GM21367 (cell line): ENCODE measurements at regions not wholly inside any gene's neighbourhood (a gene's known extent, or its start where the extent isn't known, plus 50 kb on each side); places are given as distances from the start of the nearest gene placed in this dataset.

Experiments
- ATAC-seq: cut with Tn5 transposase; IDR thresholded peaks from one replicate; pipeline ENCODE4 v1.9.1; 2021; ENCODE audit not compliant: unreplicated experiment

DNA sequence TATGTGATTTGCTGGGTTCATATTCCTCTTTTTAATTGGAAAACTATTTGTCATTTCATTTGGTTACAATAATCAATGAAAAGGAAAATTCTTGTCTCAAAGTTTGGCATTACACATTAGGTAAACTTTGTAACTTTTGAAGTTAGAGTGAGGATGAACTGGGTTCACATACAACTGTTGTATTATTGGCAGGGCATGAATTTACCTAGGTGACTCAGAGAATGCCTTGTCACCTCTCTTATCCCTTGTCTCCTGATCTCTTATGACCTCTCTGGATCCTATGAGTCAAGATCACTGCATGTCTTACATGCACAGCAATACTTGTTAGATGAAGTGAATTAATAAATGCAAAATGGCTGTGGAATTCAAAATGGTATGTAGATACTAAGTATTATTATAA, 563.4 kb upstream of the GCFC2 start:
- ATAC-seq: no peak

DNA sequence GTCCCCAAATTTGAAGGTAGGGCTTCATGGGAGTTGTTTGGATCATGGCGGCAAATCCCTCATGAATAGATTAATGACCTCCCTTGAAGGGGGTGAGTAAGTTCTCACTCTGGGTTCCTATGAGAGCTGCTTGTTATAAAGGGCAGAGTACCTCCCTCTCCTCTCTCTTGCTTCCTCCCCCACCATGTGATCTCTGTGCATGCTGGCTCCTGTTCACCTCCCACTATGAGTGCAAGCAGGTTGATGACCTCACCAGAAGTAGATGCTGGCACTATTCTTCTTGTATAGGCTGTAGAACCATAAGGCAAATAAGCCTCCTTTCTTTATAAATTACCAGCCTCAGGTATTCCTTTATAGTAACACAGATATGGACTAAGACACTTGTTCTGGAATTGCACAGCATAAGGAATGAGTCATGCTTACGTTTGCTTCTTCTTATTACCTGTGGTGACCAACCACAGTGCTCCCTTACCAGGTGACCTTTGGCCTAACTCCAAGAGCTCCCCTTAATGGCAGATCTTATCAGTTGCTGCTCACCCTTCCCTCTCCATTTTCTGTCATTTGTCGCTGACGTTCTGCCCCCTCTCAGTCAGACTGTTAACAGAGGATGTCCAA, 559.5 kb upstream of the GCFC2 start:
- ATAC-seq: no peak

DNA sequence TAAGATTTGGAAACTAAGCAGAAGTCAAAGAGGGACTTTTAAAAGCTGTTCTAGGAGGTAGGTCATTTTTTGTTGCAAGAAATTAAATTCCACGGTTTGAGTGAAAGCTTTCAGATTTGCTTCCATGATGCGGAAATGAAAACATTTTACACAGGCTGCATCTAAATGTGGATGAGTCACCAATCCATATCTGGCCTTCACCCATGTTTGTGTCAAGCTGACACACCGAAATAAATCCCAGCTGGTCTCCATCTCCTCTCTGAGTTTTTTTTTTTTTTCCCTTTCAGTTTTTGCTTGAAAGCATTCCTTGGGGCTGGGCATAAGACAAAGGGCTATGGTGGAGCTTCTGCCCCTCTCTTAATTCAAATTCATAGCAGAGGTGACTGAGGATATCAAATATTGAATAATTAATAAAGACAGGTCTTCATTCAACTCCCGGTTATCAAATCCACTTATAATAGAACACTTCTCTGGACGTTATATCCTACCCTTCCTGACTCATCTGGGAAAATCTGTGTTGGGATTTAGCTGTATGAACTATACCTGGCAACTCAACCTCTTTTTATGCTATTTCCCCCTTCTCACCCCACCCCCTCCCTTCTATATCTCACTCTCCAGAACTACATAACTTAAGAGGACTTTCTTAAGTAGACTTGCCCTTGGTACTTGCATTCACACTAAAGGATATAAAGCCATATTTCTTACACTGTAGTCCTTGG, 558.3 kb upstream of the GCFC2 start:
- ATAC-seq: no peak

DNA sequence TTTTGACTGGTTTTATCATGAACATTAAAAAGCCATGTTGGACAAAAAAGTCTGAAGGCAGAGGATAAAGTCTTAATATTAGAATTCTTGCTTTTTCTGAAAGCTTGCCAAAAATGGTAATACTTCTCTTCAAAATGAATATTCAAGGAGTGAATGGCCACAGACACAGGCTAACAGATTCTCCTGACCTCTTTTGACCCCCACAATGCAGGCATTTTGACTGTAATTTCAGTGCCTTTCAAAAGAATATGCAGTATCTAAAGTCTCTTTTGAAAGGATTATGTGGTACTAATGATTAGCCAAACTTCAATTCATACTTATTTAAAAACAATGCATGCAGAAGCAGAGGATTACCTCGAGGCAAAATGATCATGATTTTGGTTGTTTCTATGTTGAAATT, 557.8 kb upstream of the GCFC2 start:
- ATAC-seq: no peak

DNA sequence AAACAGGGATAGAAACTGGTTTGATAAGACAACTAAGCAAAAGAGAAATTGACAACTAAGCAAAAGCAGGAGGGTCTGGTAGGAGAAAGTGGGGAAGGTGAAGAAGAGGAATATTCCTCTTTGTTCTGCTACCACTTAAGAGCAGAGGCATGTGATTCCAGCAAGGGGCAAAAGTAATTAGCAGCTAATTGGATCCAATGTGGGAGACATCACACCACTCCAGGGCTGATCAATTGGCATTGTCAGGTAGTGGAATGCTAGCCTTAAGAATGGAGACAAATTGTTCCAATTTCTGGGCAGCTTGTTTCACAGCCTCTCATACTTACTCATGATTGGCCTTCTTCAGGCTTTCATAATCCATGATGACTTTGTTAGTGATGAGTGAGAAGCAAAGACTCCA, 547.1 kb upstream of the GCFC2 start:
- no peak for ATAC-seq

DNA sequence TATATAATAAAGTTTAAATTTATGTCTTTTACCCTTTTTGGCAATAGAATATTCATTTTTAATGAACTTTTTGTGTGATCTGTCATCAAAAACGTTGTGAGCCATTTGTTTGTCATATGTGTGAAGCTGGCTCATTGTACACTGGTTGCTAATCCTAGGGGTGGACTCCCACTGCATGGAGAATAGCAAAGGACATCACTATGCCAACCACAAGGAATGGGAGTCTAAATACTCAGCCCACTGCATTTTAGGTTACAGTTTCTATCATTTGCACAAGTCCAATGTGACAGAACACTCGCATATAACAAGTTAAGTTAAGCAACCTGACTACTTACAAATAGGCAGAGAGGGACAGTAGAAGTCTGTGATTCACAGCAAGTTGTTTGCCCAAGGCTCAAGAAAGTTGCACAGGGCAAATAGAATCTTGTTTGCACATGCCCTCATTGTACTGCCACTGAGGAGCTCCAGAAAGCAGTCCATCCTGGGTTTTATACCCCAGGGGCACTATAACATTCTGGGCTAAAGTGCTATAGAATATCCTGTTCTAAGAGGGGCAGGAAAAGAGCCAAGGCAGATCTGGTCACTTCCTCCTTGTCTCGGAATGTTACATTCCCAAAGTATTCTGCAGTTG, 545.9 kb upstream of the GCFC2 start:
- ATAC-seq: no peak

DNA sequence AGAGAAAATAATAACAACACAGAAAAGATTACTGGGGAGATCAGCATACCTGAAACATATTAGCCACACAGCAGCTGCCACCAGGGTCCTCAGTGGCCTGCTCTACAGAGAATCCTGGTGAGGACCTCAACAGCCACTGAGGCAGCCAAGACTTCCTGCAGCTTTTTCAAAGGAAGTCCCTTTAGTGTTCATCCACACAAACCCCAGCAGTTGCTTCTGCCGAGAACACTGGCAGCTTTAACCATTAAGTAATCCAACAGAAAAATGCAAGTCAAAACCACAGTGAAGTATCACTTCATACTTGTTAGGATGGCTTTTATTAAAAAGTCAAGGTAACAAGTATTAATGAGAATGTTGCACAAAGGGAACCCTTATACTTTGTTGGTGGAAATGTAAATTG, 542.0 kb upstream of the GCFC2 start:
- ATAC-seq: no peak

DNA sequence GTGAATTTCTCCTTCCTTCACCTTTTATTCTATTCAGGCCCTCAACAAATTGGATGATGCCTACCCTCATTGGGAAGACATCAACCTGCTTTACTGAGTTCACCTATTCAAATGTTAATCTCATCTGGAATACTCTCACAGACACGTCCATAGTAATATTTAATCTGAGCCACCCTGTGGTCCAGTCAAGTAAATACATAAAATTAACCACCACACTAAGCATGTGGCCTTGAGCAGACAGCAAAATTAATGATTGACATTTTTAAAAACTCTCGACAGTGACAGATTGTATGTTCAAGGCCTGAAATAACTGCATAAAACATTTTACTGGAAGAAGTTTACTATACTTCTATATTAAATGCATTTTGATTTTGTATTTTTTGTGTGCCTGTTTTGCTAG, 540.6 kb upstream of the GCFC2 start:
- no peak for ATAC-seq

DNA sequence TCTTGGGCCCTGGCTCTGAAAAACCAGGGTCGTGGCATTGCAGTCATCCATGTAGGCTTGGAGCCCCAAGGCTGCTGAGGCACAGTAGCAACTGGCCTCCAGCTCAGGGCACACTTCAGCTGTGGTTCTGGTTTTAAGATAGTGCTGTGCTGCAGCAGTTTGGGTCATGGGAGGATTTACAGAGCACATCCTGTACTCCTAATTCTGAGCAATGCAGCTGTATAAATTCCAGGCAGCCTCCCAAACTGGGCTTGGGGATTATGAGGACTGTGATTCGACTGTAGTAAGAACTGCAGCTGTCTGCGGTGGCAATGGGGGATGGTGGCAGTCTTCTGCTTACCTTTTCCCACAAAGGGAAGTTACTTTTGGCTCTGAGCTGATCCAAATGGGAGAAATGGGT, 536.3 kb upstream of the GCFC2 start:
- no peak for ATAC-seq

DNA sequence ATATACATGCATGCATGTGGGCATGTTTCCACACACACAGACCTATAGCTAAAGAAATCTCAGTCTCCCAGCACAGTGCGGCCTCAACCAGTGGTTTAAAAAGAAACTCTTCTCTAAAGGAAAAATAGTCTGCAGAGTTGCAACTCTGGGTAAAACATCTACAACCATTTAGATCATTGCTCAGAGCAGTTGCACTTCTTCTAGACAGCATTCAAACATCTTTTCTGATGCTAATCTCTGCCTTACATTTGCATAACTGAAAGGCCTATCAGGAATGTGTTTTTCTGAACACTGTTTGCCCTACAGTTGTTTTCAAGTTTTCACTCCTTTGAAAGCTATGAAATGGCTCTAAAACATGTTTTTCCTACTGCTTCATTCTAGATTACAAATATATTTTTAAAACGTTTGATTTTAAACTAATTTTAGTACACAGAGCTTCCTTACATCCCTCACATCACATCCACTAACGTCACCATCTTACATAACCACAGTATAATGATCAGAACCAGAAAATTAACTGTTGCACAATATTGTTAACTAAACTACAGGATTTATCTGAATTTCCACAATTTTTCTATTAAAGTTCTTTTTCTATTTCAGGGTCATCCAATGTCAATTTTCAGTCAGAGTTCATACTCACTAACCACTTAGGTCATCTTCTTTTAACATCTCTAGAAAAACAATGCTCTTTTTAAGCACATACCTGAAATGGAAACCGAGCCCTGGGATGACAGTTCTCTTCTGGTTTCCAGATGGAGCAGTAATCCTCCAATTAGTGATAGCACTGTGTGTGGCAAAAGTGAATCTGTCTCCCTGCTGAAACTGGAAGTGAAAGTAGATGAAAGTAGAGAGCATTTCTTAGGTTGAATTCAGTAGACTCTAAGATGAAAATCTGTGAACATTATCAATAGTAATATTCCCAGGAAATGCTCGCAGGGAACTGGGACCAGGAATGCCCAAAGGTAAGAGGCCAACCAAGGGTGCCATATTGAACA, 501.6 kb upstream of the GCFC2 start:
- ATAC-seq: no peak

DNA sequence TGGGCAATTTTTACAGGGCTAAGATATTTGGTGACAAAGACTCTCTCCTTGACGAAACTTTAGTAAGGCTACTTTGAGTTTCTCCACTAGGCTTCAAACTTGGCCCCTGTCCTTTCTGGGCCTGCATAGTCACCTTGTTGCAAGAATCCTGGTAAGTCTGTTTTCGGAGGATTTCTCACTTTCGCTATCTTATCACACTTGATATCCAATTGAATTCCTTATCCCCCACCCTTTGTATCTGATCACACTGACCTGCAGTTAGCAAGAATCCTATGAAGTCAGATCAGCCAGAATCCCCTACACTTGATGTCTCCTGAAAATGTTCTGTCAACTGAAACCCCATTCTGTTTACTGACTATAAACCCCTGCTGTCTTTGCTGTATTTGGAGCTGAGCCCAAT, 499.8 kb upstream of the GCFC2 start:
- no peak for ATAC-seq

DNA sequence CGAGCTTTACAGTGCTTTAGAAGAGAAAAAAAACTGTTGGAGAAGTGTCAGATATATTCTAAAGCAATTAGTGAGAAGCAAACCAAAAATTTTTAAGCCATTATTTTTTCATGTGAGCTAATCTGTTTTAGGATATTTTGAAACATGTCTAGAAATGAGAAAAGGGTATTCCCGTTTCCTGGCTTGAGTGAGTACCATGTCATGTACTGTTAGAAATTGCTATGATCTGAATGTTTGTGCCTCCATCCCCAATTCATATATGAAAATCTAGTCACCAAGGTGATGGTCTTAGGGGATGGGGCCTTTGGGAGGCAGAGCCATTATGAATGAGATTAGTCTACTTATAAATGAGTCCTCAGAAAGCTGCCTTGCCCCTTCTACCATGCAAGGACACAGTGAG, 493.3 kb upstream of the GCFC2 start:
- ATAC-seq: no peak

DNA sequence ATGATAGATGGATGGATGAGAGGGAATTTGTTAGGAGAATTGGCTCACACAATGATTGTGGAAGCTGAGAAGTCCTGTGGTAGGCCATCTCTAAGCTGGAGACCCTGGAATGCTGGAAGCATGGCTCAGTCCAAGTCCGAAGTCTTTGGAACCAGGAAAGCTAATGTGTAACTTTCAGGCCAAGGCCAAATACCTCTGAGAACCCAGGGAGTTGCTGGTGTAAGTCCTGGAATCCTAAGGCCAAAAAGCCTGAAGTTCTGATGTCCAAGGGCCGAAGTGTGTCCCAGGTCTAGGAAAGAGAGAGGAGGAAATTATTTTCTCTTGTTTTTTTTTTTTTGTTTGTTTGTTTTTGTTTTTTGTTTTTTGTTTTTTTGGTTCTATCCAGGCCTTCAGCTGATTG, 492.2 kb upstream of the GCFC2 start:
- ATAC-seq: no peak

DNA sequence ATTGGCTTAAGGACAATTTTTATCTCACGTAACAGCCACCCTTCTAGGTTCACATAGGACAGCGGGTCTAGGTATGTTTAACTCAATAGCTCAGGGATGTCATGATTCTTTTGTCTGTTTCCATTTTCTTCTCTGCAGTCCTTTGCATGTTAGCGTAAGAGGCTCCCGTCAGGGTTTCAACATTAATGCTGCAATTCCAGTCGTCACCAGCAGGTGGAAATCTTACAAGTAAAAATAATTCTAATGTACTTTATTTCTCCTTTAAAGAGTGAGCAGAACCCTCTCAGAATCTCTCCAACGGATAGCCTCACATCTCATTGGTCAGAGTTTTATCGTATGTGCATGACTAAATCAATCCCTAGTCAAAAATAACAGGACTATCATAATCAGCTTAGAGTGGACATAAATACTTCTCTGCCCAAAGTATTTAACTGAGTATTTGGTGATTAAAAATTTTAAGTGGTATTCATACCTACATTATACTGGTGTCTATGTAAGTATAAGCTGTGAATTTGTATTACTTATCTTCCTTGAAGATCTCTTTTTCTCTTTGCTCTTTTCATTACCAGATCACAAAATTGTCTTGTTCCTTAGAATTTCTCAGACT, 487.2 kb upstream of the GCFC2 start:
- ATAC-seq: no peak

DNA sequence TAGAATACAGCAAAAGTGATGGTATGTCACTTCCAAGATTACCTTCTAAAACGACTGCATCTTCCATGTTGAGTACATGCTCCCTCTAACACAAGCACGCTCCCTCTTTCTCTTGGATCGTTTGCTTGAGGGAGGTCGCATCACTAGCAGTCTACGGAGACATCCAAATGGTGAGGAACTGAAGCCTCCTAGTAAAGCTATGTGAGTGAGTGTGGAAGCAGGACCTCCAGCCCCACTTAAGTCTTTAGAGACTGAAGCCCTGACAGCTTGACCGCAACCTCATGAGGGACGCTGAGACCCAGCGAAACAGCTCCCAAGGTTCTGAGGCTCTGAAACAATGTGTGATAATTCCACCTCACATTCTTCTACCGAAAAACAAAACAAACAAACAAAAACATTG, 486.7 kb upstream of the GCFC2 start:
- ATAC-seq: no peak

DNA sequence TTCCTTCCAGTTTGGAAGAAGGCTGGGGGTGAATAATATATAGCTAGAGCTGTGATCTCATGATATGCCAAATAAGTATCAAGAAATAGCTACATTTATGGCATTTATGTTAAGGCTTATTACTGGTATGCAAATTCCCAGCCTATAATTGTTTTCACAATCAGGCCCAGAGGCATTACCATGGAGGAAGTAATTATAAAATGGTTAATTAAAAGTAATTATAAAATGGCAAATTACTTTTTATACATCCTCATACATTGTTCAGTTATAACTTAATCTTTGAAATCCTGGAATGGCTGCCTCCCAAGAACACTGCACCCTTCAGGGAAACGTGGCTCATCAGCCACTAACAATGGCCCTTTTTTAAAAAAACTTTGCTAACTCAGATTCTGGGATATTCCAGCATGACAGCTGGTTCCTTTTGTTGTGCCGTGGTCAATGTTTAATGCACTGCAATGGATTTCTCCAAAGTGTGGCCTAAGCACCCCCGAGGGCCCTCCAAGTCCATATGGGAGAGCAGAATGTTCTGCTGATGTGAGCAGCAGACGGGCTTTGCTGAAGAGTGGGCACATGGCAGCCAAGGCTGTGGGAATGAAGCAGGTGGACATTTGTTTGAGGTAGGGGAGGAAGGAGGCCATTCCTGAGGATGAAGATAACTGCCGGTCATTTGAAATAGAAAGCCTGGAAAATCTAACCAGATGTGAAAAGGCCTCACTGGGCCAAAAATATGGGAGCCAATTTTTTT, 483.5 kb upstream of the GCFC2 start:
- no peak for ATAC-seq

DNA sequence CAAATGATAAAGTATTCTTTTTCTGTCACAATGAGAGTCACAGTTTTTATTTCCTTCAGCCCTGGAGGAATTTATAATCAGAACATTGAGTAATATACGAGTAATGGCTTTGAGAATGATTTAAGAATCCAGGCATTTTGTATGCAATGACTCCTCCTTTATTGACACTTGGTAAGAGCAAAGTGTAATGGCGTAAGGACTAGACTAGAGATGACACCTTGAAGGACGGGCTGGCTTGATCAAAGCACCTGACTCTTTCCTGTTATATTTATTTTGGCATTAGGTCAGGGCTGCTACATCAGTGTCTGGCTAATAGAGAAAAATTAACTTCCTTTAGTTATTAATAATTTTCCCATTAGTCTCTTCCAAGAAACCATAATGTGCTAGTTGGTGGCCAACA, 482.4 kb upstream of the GCFC2 start:
- ATAC-seq: no peak

DNA sequence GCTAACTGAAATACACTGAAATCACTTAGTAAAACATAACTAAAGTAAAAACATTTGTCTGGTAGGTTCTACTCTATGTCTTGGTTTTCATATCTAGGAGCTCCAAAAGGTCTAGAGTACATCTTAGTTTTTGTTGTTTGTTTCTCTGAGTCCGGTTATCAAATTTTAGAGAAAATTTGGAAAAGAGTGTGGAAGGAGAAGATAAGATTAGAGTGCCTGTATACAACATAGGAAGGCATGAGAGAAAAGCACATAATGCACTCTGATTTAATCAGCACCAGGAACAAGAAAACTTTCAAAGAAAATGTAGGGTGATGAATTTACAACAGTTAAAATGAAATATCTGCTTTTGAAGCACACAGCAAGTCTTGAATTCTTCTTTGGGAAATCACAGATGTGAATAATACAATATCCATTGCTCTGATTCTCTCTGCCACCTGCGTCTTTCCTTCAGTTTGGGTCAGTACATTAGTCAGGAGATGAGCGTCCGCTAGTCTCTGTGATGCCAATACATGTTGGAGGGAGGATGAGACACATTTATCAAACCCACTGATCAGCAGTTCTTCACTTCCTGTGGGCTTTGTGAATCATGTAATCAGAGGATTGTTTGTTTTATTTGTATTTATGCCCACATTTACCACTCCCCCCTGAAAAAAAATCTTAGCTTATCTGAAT, 477.8 kb upstream of the GCFC2 start:
- ATAC-seq: no peak

DNA sequence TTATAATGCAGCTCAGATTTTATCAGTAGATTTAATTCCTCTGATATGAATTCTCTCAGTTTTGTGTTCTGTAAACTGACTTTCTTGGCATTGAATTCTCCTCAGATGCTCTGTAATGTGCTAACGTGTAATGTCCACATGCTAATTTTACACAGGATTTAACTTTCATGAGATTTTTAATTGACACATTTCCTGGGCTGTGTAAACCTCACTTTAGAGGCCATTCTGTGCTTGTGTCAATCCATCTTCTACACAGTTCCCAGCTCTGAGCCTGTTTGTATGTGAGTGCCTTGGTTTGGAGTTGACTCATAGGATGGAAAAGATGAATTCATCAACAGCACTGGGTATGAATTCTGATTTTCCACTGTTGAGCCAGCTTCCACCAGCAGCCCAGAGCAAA, 476.7 kb upstream of the GCFC2 start:
- ATAC-seq: no peak

DNA sequence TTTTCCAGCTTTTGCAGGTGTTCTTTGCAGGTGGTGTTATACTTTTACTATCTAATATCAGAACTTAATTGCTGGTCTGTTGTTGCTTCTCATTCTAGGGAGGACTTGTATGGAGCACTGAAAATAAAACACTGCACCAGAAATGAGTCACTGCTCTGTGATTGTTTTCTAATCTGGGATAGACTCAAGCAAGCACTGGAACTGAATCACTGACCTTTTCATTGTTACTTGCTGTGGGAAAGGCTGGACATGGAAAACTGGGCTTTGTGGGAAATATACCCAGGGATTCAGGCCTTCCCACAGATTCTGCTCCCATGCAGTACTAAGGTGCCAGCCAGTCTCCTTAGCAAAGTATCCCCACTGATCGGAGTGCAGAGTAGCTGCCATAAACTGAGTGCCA, 470.0 kb upstream of the GCFC2 start:
- ATAC-seq: no peak
